ENCODE measurements at regions not wholly inside any gene's neighbourhood (a gene's known extent, or its start where the extent isn't known, plus 50 kb on each side); places are given as distances from the start of the nearest gene placed in this dataset.

DNA sequence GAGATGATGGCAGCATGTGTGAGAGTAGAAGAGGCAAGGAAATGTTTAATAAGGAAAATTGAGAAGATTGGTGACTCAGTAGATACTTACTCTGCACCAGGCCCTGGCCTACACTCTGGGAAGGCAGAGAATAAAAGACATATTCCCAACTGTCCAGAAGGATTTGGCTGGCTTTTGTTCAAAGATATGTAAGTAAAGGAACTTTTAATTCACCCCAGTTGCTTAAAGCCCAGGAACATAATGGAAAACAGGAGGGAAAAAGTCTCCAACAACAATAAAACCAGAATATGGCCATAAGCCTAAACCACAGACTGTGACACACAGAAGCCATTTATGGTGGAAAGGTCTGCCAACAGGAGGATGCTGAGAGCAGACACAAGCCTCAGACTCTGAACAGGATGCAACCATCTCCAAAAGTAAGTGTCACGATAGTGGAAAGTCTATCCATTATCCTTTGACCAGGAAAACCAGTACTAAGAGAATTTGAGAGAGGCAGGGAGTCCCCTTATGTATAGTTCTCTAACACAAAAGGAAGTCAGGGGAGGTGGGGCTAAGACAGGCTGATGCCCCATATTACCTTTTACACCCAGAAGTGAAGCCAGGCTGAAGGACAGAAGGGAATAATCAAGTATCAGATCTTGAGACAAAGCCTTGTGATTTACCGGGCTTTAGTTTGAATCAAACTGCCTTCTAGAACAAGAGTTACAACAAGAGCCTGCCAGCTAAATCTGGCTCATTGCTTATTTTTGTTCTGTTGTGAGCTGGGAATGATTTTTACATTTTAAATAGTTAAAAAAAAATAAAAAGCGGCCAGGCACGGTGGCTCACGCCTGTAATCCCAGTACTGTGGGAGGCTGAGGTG is 169.5 kb upstream of the STARD13 start:
- H3K4me3 ChIP-seq (ENCODE audit: low read depth in 1 of 3, low read length in 3 of 3), result no peak overlapping the region
- WGBS, 3 donors, result 88 to 90% (median 88%) methylated on average over 5 of the region's 5 CpGs
- no peak overlapping the region for H3K27ac ChIP-seq (ENCODE audit: low read depth in 1 of 3, low read length in 2 of 3)
- FAIRE-seq, result no peak
- H3K9me3 ChIP-seq (ENCODE audit: control insufficient read depth in 2 of 2, insufficient read depth in 1 of 2, low read depth in 1 of 2, low read length in 1 of 2), result no peaks in the 10 kb centered on the region
- no peak for DNase-seq
- no peaks in the 10 kb centered on the region for H3K36me3 ChIP-seq (ENCODE audit: control insufficient read depth in 3 of 3, insufficient read depth in 2 of 3, low read depth in 1 of 3, low read length in 3 of 3)
- no peaks in the 10 kb centered on the region for H3K4me1 ChIP-seq (ENCODE audit: control insufficient read depth in 3 of 3, insufficient read depth in 2 of 3, low read depth in 1 of 3, low read length in 2 of 3)
- no peaks in the 10 kb centered on the region for H3K27me3 ChIP-seq (ENCODE audit: control insufficient read depth in 3 of 3, insufficient read depth in 3 of 3, low read length in 3 of 3)

DNA sequence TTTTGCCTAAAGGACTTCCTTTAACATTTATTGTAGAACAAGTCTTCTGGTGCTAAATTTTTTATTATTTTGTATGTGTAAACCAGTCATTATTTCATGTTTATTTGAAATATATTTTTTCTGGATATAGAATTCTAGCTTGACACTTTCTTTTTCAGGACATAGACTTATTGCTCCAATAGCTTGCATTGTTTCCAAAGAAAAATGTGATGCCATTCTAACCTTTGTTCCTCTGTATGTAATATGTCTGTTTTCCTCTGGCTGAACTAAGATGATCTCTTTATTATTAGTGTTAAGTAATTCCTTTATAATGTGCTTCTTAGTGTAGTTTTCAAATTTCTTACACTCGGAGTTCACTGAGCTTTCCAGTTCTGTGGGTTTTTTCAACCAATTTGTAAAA is 174.1 kb upstream of the STARD13 start:
- H3K36me3 ChIP-seq (ENCODE audit: control insufficient read depth in 3 of 3, insufficient read depth in 2 of 3, low read depth in 1 of 3, low read length in 3 of 3), result no peaks in the 10 kb centered on the region
- WGBS, 3 donors, result 92 to 100% (median 97%) methylated on average over 1 of the region's 1 CpG
- DNase-seq (no peak), FAIRE-seq (no peak)
- H3K27ac ChIP-seq (ENCODE audit: low read depth in 1 of 3, low read length in 2 of 3), result no peak overlapping the region
- no peak overlapping the region for H3K4me3 ChIP-seq (ENCODE audit: low read depth in 1 of 3, low read length in 3 of 3)
- H3K27me3 ChIP-seq (ENCODE audit: control insufficient read depth in 3 of 3, insufficient read depth in 3 of 3, low read length in 3 of 3), result no peaks in the 10 kb centered on the region
- H3K9me3 ChIP-seq (ENCODE audit: control insufficient read depth in 2 of 2, insufficient read depth in 1 of 2, low read depth in 1 of 2, low read length in 1 of 2), result no peaks in the 10 kb centered on the region
- H3K4me1 ChIP-seq (ENCODE audit: control insufficient read depth in 3 of 3, insufficient read depth in 2 of 3, low read depth in 1 of 3, low read length in 2 of 3), result no peaks in the 10 kb centered on the region

DNA sequence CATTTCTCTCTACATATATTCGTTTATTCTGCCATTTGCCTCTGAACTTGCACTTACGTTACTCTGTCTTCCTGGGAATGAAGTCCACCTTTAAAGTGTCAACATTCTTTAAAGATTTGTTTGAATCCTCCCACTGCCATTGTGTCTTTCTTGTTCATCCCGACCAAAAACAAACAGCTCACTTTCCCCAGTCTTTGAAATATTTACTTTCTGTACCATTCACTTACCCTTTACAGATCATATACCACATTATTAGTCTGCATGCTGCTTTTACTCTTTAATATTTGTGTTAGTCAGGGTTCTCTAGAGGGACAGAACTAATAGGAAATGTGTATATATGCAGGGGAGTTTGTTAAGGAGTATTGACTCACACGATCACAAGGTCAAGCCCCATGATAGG is 176.6 kb upstream of the STARD13 start:
- no peak for FAIRE-seq
- WGBS, 3 donors, result 76 to 80% (median 77%) methylated on average over 4 of the region's 4 CpGs

DNA sequence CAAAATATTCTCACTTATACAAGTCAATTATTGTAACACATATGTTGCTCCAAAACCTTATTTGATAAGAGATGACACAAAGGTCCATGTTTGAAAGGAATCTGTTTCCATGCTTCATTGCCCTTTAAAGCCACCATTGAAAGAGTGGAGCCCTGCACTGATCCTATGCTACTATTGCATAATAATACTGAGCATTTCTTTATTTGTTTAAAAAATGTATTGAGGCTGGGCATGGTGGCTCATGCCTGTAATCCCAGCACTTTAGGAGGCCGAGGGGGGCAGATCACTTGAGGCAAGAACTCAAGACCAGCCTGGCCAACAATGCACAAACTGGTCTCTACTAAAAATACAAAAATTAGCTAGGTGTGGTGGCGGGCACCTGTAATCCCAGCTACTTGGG is 178.8 kb upstream of the STARD13 start:
- DNase-seq (no peak), FAIRE-seq (no peak)
- H3K4me3 ChIP-seq (ENCODE audit: low read depth in 1 of 3, low read length in 3 of 3), result no peak overlapping the region
- no peak overlapping the region for H3K27ac ChIP-seq (ENCODE audit: low read depth in 1 of 3, low read length in 2 of 3)
- no peaks in the 10 kb centered on the region for H3K9me3 ChIP-seq (ENCODE audit: control insufficient read depth in 2 of 2, insufficient read depth in 1 of 2, low read depth in 1 of 2, low read length in 1 of 2)
- H3K4me1 ChIP-seq (ENCODE audit: control insufficient read depth in 3 of 3, insufficient read depth in 2 of 3, low read depth in 1 of 3, low read length in 2 of 3), result no peaks in the 10 kb centered on the region
- H3K27me3 ChIP-seq (ENCODE audit: control insufficient read depth in 3 of 3, insufficient read depth in 3 of 3, low read length in 3 of 3), result no peaks in the 10 kb centered on the region
- no peaks in the 10 kb centered on the region for H3K36me3 ChIP-seq (ENCODE audit: control insufficient read depth in 3 of 3, insufficient read depth in 2 of 3, low read depth in 1 of 3, low read length in 3 of 3)
- WGBS, 3 donors, result 76 to 93% (median 89%) methylated on average over 2 of the region's 2 CpGs

More for the DNA sequence above, 176.6 kb upstream of the STARD13 start:
- Histone ChIP-seq H3K27me3 (ENCODE audit: control insufficient read depth in 3 of 3, insufficient read depth in 3 of 3, low read length in 3 of 3) (no peaks in the 10 kb centered on the region), H3K9me3 (ENCODE audit: control insufficient read depth in 2 of 2, insufficient read depth in 1 of 2, low read depth in 1 of 2, low read length in 1 of 2) (no peaks in the 10 kb centered on the region), H3K27ac (ENCODE audit: low read depth in 1 of 3, low read length in 2 of 3) (no peak overlapping the region), H3K4me3 (ENCODE audit: low read depth in 1 of 3, low read length in 3 of 3) (no peak overlapping the region), H3K36me3 (ENCODE audit: control insufficient read depth in 3 of 3, insufficient read depth in 2 of 3, low read depth in 1 of 3, low read length in 3 of 3) (no peaks in the 10 kb centered on the region), H3K4me1 (ENCODE audit: control insufficient read depth in 3 of 3, insufficient read depth in 2 of 3, low read depth in 1 of 3, low read length in 2 of 3) (no peaks in the 10 kb centered on the region)
- DNase-seq, result no peak

DNA sequence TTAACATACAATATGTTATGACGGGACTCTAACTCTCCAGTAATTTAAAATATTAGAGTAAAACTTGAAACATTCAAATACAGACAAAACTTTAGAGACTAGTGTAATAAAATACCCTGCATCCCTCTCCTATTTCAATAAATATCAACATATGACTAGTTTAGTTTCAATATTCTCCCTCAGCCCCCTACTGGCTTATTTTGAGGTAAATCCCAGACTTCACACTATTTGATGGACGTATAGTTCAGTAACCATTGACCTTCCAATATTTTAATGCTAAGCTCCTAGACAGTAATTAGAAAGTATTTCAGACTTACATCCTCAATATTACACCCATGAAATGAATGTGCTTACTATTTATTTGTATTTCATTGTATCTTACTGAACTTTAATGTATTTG is 180.7 kb upstream of the STARD13 start:
- Histone ChIP-seq H3K27me3 (ENCODE audit: control insufficient read depth in 3 of 3, insufficient read depth in 3 of 3, low read length in 3 of 3) (no peaks in the 10 kb centered on the region), H3K36me3 (ENCODE audit: control insufficient read depth in 3 of 3, insufficient read depth in 2 of 3, low read depth in 1 of 3, low read length in 3 of 3) (no peaks in the 10 kb centered on the region), H3K4me3 (ENCODE audit: low read depth in 1 of 3, low read length in 3 of 3) (no peak overlapping the region), H3K4me1 (ENCODE audit: control insufficient read depth in 3 of 3, insufficient read depth in 2 of 3, low read depth in 1 of 3, low read length in 2 of 3) (no peaks in the 10 kb centered on the region), H3K27ac (ENCODE audit: low read depth in 1 of 3, low read length in 2 of 3) (no peak overlapping the region), H3K9me3 (ENCODE audit: control insufficient read depth in 2 of 2, insufficient read depth in 1 of 2, low read depth in 1 of 2, low read length in 1 of 2) (no peaks in the 10 kb centered on the region)
- DNase-seq (no peak), FAIRE-seq (no peak)
- 85 to 91% (median 86%) methylated on average over 2 of the region's 2 CpGs for WGBS, 3 donors

DNA sequence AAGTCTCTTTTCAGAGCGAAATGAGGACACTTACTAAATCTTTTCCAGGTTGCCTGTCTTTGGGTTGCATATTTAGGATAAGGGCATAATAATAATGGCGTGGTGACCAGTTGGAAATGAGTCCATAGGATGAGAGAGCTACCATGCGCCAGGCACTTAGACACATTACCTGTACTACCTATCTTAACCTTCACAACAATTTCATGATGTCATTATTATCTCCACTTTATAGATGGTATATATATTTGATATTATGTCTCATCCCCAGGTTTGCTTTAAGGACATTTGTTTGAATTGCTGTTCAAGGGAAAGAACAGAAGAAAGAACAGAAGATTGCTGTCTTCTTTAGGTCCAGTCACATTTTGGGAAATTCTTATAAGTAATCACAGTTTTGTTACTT is 182.0 kb upstream of the STARD13 start:
- DNase-seq (no peak), FAIRE-seq (no peak)
- H3K27me3 ChIP-seq (ENCODE audit: control insufficient read depth in 3 of 3, insufficient read depth in 3 of 3, low read length in 3 of 3), result no peaks in the 10 kb centered on the region
- H3K4me1 ChIP-seq (ENCODE audit: control insufficient read depth in 3 of 3, insufficient read depth in 2 of 3, low read depth in 1 of 3, low read length in 2 of 3), result no peaks in the 10 kb centered on the region
- H3K4me3 ChIP-seq (ENCODE audit: low read depth in 1 of 3, low read length in 3 of 3), result no peak overlapping the region
- no peak overlapping the region for H3K27ac ChIP-seq (ENCODE audit: low read depth in 1 of 3, low read length in 2 of 3)
- H3K36me3 ChIP-seq (ENCODE audit: control insufficient read depth in 3 of 3, insufficient read depth in 2 of 3, low read depth in 1 of 3, low read length in 3 of 3), result no peaks in the 10 kb centered on the region
- H3K9me3 ChIP-seq (ENCODE audit: control insufficient read depth in 2 of 2, insufficient read depth in 1 of 2, low read depth in 1 of 2, low read length in 1 of 2), result no peaks in the 10 kb centered on the region
- 70 to 96% (median 87%) methylated on average over 3 of the region's 3 CpGs for WGBS, 3 donors

DNA sequence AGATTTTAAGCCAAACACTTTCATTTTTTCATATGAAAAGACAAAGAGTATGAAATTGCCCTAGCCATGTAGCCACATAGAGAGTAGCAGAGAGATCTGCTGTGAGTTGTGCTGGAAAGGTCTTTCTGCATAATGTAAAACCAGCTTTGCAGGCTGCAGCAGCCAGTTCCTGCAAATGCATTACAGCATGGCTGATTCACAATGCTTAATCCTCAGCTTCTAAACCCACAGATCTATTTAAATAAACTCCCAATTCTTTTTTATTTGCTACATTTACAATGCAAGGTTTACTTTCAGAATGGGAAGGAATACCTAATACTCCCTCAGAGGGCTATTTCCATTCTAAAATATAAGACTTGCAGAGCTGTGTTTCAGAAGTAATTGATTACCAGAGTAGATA is 185.6 kb upstream of the STARD13 start:
- FAIRE-seq (no peak), DNase-seq (no peak)
- Histone ChIP-seq H3K4me3 (ENCODE audit: low read depth in 1 of 3, low read length in 3 of 3) (no peak overlapping the region), H3K36me3 (ENCODE audit: control insufficient read depth in 3 of 3, insufficient read depth in 2 of 3, low read depth in 1 of 3, low read length in 3 of 3) (no peaks in the 10 kb centered on the region), H3K9me3 (ENCODE audit: control insufficient read depth in 2 of 2, insufficient read depth in 1 of 2, low read depth in 1 of 2, low read length in 1 of 2) (peaks cover 0 to 3% of the 10 kb centered on the region in 2 donors), H3K27ac (ENCODE audit: low read depth in 1 of 3, low read length in 2 of 3) (no peak overlapping the region), H3K27me3 (ENCODE audit: control insufficient read depth in 3 of 3, insufficient read depth in 3 of 3, low read length in 3 of 3) (no peaks in the 10 kb centered on the region), H3K4me1 (ENCODE audit: control insufficient read depth in 3 of 3, insufficient read depth in 2 of 3, low read depth in 1 of 3, low read length in 2 of 3) (no peaks in the 10 kb centered on the region)

DNA sequence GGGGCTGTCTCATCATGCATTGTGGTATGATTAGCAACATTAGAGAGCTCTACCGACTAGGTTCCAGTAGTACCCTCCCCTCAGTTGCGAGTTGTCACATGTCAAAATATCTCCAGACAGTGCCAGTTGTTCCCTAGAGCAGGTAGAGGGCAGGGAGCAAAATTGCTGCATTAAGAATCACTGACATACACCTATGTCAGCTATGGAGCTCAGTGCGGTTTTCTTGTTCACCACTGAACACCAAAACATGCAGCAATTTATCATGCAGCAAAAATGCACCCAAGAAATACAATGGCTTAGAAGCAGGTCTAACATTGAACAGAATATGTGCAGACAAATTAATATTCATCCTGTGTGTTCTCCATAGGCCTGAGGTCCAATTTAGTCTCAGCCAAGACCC is 186.9 kb upstream of the STARD13 start:
- Histone ChIP-seq H3K9me3 (ENCODE audit: control insufficient read depth in 2 of 2, insufficient read depth in 1 of 2, low read depth in 1 of 2, low read length in 1 of 2) (peaks cover 0 to 9% of the 10 kb centered on the region in 2 donors), H3K27me3 (ENCODE audit: control insufficient read depth in 3 of 3, insufficient read depth in 3 of 3, low read length in 3 of 3) (no peaks in the 10 kb centered on the region), H3K36me3 (ENCODE audit: control insufficient read depth in 3 of 3, insufficient read depth in 2 of 3, low read depth in 1 of 3, low read length in 3 of 3) (no peaks in the 10 kb centered on the region), H3K4me1 (ENCODE audit: control insufficient read depth in 3 of 3, insufficient read depth in 2 of 3, low read depth in 1 of 3, low read length in 2 of 3) (no peaks in the 10 kb centered on the region), H3K4me3 (ENCODE audit: low read depth in 1 of 3, low read length in 3 of 3) (no peak overlapping the region), H3K27ac (ENCODE audit: low read depth in 1 of 3, low read length in 2 of 3) (no peak overlapping the region)
- WGBS, 3 donors, result 73 to 92% (median 92%) methylated on average over 3 of the region's 3 CpGs
- DNase-seq, result no peak
- no peak for FAIRE-seq

DNA sequence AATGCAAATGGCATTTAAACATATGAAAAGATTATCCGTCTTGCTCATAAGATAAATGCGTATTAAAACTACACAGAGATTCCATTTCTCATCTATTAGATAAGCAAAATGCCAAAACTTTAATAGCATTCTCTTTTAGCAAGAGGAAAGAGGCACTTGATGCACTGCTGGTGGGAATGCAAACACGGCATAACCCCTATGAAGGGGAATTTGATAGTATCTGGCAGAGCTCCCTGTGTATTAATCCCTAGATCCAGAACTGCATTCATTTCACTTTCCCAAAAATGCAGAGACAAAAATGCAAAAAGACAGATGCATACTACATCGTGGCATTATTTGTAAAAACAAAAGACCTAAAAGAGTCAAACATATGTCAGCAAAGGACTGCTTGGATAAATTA is 193.6 kb upstream of the STARD13 start:
- no peak overlapping the region for H3K27ac ChIP-seq (ENCODE audit: low read depth in 1 of 3, low read length in 2 of 3)
- H3K36me3 ChIP-seq (ENCODE audit: control insufficient read depth in 3 of 3, insufficient read depth in 2 of 3, low read depth in 1 of 3, low read length in 3 of 3), result no peaks in the 10 kb centered on the region
- H3K9me3 ChIP-seq (ENCODE audit: control insufficient read depth in 2 of 2, insufficient read depth in 1 of 2, low read depth in 1 of 2, low read length in 1 of 2), result peaks cover 0 to 14% of the 10 kb centered on the region in 2 donors
- FAIRE-seq, result no peak
- DNase-seq, result no peak
- H3K4me1 ChIP-seq (ENCODE audit: control insufficient read depth in 3 of 3, insufficient read depth in 2 of 3, low read depth in 1 of 3, low read length in 2 of 3), result no peaks in the 10 kb centered on the region
- H3K27me3 ChIP-seq (ENCODE audit: control insufficient read depth in 3 of 3, insufficient read depth in 3 of 3, low read length in 3 of 3), result no peaks in the 10 kb centered on the region
- no peak overlapping the region for H3K4me3 ChIP-seq (ENCODE audit: low read depth in 1 of 3, low read length in 3 of 3)
- WGBS, 3 donors, result 70 to 89% (median 89%) methylated on average over 4 of the region's 4 CpGs

All from small intestine (tissue), 7 donors.